ENCODE measurements at regions not wholly inside any gene's neighbourhood (a gene's known extent, or its start where the extent isn't known, plus 50 kb on each side); places are given as distances from the start of the nearest gene placed in this dataset.

GRCh38 chr6:6843777-6844176 lies 255.3 kb downstream of the LY86 start:
- no peak for TF ChIP-seq POLR2A (IDR thresholded peaks at IDR 0.05; ENCODE audit: low read depth, low read length)
- TF ChIP-seq, protein P1, sequence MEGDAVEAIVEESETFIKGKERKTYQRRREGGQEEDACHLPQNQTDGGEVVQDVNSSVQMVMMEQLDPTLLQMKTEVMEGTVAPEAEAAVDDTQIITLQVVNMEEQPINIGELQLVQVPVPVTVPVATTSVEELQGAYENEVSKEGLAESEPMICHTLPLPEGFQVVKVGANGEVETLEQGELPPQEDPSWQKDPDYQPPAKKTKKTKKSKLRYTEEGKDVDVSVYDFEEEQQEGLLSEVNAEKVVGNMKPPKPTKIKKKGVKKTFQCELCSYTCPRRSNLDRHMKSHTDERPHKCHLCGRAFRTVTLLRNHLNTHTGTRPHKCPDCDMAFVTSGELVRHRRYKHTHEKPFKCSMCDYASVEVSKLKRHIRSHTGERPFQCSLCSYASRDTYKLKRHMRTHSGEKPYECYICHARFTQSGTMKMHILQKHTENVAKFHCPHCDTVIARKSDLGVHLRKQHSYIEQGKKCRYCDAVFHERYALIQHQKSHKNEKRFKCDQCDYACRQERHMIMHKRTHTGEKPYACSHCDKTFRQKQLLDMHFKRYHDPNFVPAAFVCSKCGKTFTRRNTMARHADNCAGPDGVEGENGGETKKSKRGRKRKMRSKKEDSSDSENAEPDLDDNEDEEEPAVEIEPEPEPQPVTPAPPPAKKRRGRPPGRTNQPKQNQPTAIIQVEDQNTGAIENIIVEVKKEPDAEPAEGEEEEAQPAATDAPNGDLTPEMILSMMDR (IDR thresholded peaks at IDR 0.05; ENCODE audit: extremely low read depth in 1 of 2, insufficient read depth in 1 of 2, low read depth in 1 of 2, low read length in 2 of 2), result no peak
- no peak for TF ChIP-seq POLR2AphosphoS5 (IDR thresholded peaks at IDR 0.05; ENCODE audit: insufficient read depth, low read depth, low read length)
- no peak for TF ChIP-seq EZH2 (IDR thresholded peaks at IDR 0.05; ENCODE audit: borderline replicate concordance, low read depth, low read length, severe bottlenecking)
- TF ChIP-seq MYC (IDR thresholded peaks at IDR 0.05; ENCODE audit: low read depth, low read length), result no peak
- no peak for TF ChIP-seq GATA2 (IDR thresholded peaks at IDR 0.05; ENCODE audit: insufficient read depth, insufficient read length, low read depth, low read length)
- TF ChIP-seq, protein P2, sequence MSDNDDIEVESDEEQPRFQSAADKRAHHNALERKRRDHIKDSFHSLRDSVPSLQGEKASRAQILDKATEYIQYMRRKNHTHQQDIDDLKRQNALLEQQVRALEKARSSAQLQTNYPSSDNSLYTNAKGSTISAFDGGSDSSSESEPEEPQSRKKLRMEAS (IDR thresholded peaks at IDR 0.05; ENCODE audit: insufficient read depth, insufficient read length), result no peak
